ENCODE measurements at regions not wholly inside any gene's neighbourhood (a gene's known extent, or its start where the extent isn't known, plus 50 kb on each side); places are given as distances from the start of the nearest gene placed in this dataset.

DNA sequence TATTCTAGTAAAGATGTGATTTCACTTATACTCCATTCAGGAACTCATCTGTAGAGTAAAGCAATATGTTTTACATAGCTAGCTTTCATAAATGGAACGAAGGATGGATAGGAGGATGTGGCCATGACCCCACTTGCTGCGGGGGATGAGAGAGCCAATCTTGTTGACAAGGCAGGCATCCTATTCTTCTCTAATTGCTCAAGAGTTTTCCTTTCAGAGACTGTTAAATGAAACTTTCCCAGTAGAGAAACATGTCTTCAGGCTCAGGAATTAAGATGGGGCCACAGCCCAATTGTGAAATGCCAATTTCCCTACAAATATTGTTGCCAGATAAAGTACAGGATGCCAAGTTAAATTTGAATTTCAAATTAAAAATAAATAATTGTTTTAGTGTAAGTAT is 196.2 kb upstream of the TUT7 start (continued):
- TF ChIP-seq RNF219 (CRISPR knock-in tag; IDR thresholded peaks at IDR 0.05) (no peak), JUN (IDR thresholded peaks at IDR 0.05; ENCODE audit: borderline replicate concordance, low read depth, low read length) (no peak), JUN (CRISPR knock-in tag; IDR thresholded peaks at IDR 0.05; ENCODE audit: borderline replicate concordance) (no peak), MTA2 (IDR thresholded peaks at IDR 0.05; ENCODE audit: low read depth) (no peak), ZNF174 (CRISPR knock-in tag; IDR thresholded peaks at IDR 0.05) (no peak), CBX8 (IDR thresholded peaks at IDR 0.05; ENCODE audit: borderline replicate concordance, extremely low read depth, low read depth, low read length, poor library complexity, severe bottlenecking) (no peak), HNRNPL (IDR thresholded peaks at IDR 0.05; ENCODE audit: low read depth, low read length) (no peak), SPI1 (IDR thresholded peaks at IDR 0.05; ENCODE audit: borderline replicate concordance, low read depth, low read length) (no peak)

DNA sequence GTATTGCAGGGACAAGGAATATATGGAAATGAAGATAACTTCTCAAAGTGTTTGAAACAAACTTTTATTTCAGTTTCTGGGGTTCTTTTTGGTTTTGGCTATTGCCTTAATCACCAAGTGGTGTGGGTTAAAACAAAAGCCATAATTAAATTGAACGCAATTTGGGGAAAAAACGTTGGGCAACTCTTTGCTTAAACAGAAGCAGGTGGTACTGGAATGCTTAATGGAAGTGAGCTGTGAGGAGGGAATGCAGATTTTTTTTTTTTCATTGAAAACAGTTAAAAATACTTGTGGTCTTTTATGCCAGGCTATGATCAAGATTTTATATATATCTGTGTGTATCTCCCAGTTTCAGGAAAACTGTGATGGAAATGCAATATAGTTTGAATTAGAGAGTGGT is 195.7 kb upstream of the TUT7 start:
- Histone ChIP-seq H2AFZ (ENCODE audit: low read depth, low read length) (no peak overlapping the region), H3K9ac (ENCODE audit: insufficient read depth in 1 of 2, low read depth in 2 of 2, low read length in 2 of 2) (no peak overlapping the region), H3K27ac (ENCODE audit: extremely low read depth, low read depth, low read length) (no peak overlapping the region), H3K4me3 (no peak overlapping the region), H3K27me3 (ENCODE audit: control insufficient read depth in 2 of 2, insufficient read depth in 2 of 2, low read length in 2 of 2) (no peaks in the 10 kb centered on the region), H4K20me1 (replicated peaks; ENCODE audit: control insufficient read depth, insufficient read depth, low read length) (no peaks in the 10 kb centered on the region), H3K4me2 (ENCODE audit: insufficient read depth, low read length) (no peak overlapping the region), H3K4me1 (replicated peaks in 1 of 2; ENCODE audit: control insufficient read depth in 2 of 2, insufficient read depth in 2 of 2, low read length in 2 of 2) (no peaks in the 10 kb centered on the region), H3K9me1 (ENCODE audit: control insufficient read depth, insufficient read depth, low read length) (no peaks in the 10 kb centered on the region), H3K79me2 (ENCODE audit: control insufficient read depth, insufficient read depth, low read length) (no peaks in the 10 kb centered on the region), H3K36me3 (ENCODE audit: control insufficient read depth, insufficient read depth, low read length) (no peaks in the 10 kb centered on the region), H3K9me3 (replicated peaks; ENCODE audit: control insufficient read depth, insufficient read depth, low read depth, low read length) (no peaks in the 10 kb centered on the region)
- in situ Hi-C loops (cut with MboI) (no loop called here), intact Hi-C loops (cut with micrococcal nuclease) (no loop called here)
- ChIA-PET CTCF (ENCODE audit: low intra/inter-chr PET ratio) (no interaction called here), POLR2A (no interaction called here)
- BruUV-seq (replicated peaks), result no TSS peak
- FAIRE-seq (no peak), DNase-seq (ENCODE audit: extremely low read depth in 1 of 4, low spot score in 3 of 4) (no peak), ATAC-seq (no peak)
- 0% methylated on average over 2 of the region's 2 CpGs for WGBS (ENCODE audit: insufficient coverage, low coverage, missing lambda C conversion rate)
- TF ChIP-seq SRSF1 (IDR thresholded peaks at IDR 0.05; ENCODE audit: low read depth, low read length), result no peak

Measured in K562 (cell line).